ENCODE measurements at regions not wholly inside any gene's neighbourhood (a gene's known extent, or its start where the extent isn't known, plus 50 kb on each side); places are given as distances from the start of the nearest gene placed in this dataset.
"Not testable (repeated sequence)": the region's sequence is repeated elsewhere in the genome, so short reads cannot be mapped to it uniquely, and the experiment has no call there.

GRCh38 chr4:189121336-189121735, 819.3 kb upstream of the FRG1 start:
- Histone ChIP-seq H3K9ac (ENCODE audit: low read length) (no peak overlapping the region), H3K36me3 (ENCODE audit: insufficient read depth, low read length) (no peaks in the 10 kb centered on the region), H3K4me3 (ENCODE audit: low read depth in 1 of 2, low read length in 2 of 2) (no peak overlapping the region), H3K27ac (ENCODE audit: low read depth, low read length) (no peak overlapping the region), H3K9me3 (ENCODE audit: low read length) (no peaks in the 10 kb centered on the region), H3K4me1 (ENCODE audit: insufficient read depth, low read length) (no peaks in the 10 kb centered on the region), H3K27me3 (ENCODE audit: control insufficient read depth in 1 of 2, insufficient read depth in 2 of 2, low read length in 2 of 2) (no peaks in the 10 kb centered on the region)

DNA sequence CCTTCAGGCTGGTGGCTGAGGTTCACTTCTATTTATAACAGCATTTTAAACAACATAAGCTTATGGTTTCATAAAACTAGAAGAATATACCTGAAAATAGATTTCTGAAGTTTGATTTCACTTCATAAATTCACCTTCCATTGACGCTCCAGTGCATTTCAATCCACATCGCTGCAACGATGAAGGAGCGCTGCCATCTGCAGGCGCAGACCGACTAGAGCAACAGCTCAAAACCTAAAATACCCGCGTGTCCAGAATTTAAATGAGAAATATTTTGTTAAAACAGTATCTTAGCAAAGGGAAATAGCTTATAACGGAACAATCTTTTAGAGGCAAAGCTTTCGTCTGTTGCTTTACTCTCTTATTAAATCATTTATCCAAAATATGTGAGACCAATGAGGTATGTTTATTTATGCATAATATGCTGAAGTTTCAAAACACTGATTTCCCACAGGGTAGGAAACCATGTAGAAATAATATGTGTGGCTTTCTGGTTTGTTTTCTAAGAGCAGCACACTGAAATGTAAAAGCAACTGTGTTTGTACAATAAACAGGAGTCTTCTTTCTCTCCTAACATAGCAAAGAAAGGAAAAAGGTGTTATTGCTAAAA, 816.4 kb upstream of the FRG1 start:
- Histone ChIP-seq H3K4me1 (ENCODE audit: insufficient read depth, low read length) (no peaks in the 10 kb centered on the region), H3K27me3 (ENCODE audit: control insufficient read depth in 1 of 2, insufficient read depth in 2 of 2, low read length in 2 of 2) (no peaks in the 10 kb centered on the region), H3K36me3 (ENCODE audit: insufficient read depth, low read length) (no peaks in the 10 kb centered on the region), H3K27ac (ENCODE audit: low read depth, low read length) (no peak overlapping the region), H3K9me3 (ENCODE audit: low read length) (no peaks in the 10 kb centered on the region), H3K4me3 (ENCODE audit: low read depth in 1 of 2, low read length in 2 of 2) (no peak overlapping the region), H3K9ac (ENCODE audit: low read length) (no peak overlapping the region)

DNA sequence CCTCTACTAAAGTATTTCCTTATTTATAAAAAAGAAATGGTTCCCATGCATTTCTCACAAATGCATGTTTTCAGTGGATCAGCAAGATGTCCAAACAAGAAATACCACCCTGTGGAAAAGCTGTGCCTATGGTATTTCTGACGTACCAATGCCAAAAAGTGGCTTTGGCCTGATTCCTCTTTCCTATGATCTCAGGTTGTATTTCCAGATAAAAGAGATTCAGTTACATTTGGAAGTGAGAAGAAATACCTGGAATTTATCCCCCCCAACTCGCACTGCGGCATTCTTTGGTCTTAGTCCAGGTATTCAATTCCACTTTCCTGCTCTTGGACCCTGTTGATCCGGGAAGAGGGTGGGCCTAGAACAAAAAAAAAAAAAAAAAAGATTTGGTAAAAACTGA, 815.9 kb upstream of the FRG1 start:
- H3K9ac ChIP-seq (ENCODE audit: low read length) = no peak overlapping the region
- H3K27me3 ChIP-seq (ENCODE audit: control insufficient read depth in 1 of 2, insufficient read depth in 2 of 2, low read length in 2 of 2) = no peaks in the 10 kb centered on the region
- H3K27ac ChIP-seq (ENCODE audit: low read depth, low read length) = no peak overlapping the region
- no peak overlapping the region for H3K4me3 ChIP-seq (ENCODE audit: low read depth in 1 of 2, low read length in 2 of 2)
- no peaks in the 10 kb centered on the region for H3K36me3 ChIP-seq (ENCODE audit: insufficient read depth, low read length)
- H3K9me3 ChIP-seq (ENCODE audit: low read length) = no peaks in the 10 kb centered on the region
- H3K4me1 ChIP-seq (ENCODE audit: insufficient read depth, low read length) = no peaks in the 10 kb centered on the region

GRCh38 chr4:189126040-189126439, 814.6 kb upstream of the FRG1 start:
- H3K36me3 ChIP-seq (ENCODE audit: insufficient read depth, low read length) = no peaks in the 10 kb centered on the region
- no peaks in the 10 kb centered on the region for H3K27me3 ChIP-seq (ENCODE audit: control insufficient read depth in 1 of 2, insufficient read depth in 2 of 2, low read length in 2 of 2)
- no peaks in the 10 kb centered on the region for H3K9me3 ChIP-seq (ENCODE audit: low read length)
- H3K9ac ChIP-seq (ENCODE audit: low read length) = no peak overlapping the region
- no peaks in the 10 kb centered on the region for H3K4me1 ChIP-seq (ENCODE audit: insufficient read depth, low read length)
- no peak overlapping the region for H3K4me3 ChIP-seq (ENCODE audit: low read depth in 1 of 2, low read length in 2 of 2)
- no peak overlapping the region for H3K27ac ChIP-seq (ENCODE audit: low read depth, low read length)

- no peaks in the 10 kb centered on the region for H3K27me3 ChIP-seq (ENCODE audit: control insufficient read depth in 1 of 2, insufficient read depth in 2 of 2, low read length in 2 of 2)
- no peaks in the 10 kb centered on the region for H3K4me1 ChIP-seq (ENCODE audit: insufficient read depth, low read length)
- no peak overlapping the region for H3K9ac ChIP-seq (ENCODE audit: low read length)
- H3K27ac ChIP-seq (ENCODE audit: low read depth, low read length) = no peak overlapping the region
- H3K36me3 ChIP-seq (ENCODE audit: insufficient read depth, low read length) = no peaks in the 10 kb centered on the region
- H3K9me3 ChIP-seq (ENCODE audit: low read length) = no peaks in the 10 kb centered on the region
- H3K4me3 ChIP-seq (ENCODE audit: low read depth in 1 of 2, low read length in 2 of 2) = no peak overlapping the region
Observed at GRCh38 chr4:189128341-189128740, 812.3 kb upstream of the FRG1 start.

GRCh38 chr4:189129044-189129694, 811.5 kb upstream of the FRG1 start:
- H3K9me3 ChIP-seq (ENCODE audit: low read length) = no peaks in the 10 kb centered on the region
- H3K36me3 ChIP-seq (ENCODE audit: insufficient read depth, low read length) = no peaks in the 10 kb centered on the region
- H3K4me1 ChIP-seq (ENCODE audit: insufficient read depth, low read length) = no peaks in the 10 kb centered on the region
- H3K27ac ChIP-seq (ENCODE audit: low read depth, low read length) = no peak overlapping the region
- H3K9ac ChIP-seq (ENCODE audit: low read length) = no peak overlapping the region
- no peaks in the 10 kb centered on the region for H3K27me3 ChIP-seq (ENCODE audit: control insufficient read depth in 1 of 2, insufficient read depth in 2 of 2, low read length in 2 of 2)
- H3K4me3 ChIP-seq (ENCODE audit: low read depth in 1 of 2, low read length in 2 of 2) = no peak overlapping the region

GRCh38 chr4:189131118-189131517, 809.6 kb upstream of the FRG1 start:
- no peaks in the 10 kb centered on the region for H3K36me3 ChIP-seq (ENCODE audit: insufficient read depth, low read length)
- H3K27ac ChIP-seq (ENCODE audit: low read depth, low read length) = no peak overlapping the region
- H3K4me3 ChIP-seq (ENCODE audit: low read depth in 1 of 2, low read length in 2 of 2) = no peak overlapping the region
- H3K4me1 ChIP-seq (ENCODE audit: insufficient read depth, low read length) = no peaks in the 10 kb centered on the region
- no peak overlapping the region for H3K9ac ChIP-seq (ENCODE audit: low read length)
- no peaks in the 10 kb centered on the region for H3K27me3 ChIP-seq (ENCODE audit: control insufficient read depth in 1 of 2, insufficient read depth in 2 of 2, low read length in 2 of 2)
- no peaks in the 10 kb centered on the region for H3K9me3 ChIP-seq (ENCODE audit: low read length)

DNA sequence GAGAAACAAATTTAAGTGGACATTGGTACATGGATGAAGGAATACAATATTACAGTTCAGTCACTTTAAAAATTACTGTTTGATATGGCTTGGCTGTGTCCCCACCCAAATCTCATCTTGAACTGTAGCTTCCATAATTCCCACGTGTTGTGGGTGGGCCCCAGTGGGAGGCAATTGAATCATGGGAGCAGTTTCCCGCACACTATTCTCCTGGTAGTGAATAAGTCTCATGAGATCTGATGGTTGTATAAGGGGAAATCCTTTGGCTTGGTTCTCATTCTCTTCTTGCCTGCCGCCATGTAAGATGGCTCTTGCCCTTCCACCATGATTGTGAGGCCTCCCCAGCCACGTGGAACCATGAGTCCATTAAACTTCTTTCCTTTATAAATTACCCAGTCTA, 804.2 kb upstream of the FRG1 start:
- Histone ChIP-seq H3K9me3 (ENCODE audit: low read length) (no peaks in the 10 kb centered on the region), H3K9ac (ENCODE audit: low read length) (no peak overlapping the region), H3K4me3 (ENCODE audit: low read depth in 1 of 2, low read length in 2 of 2) (no peak overlapping the region), H3K4me1 (ENCODE audit: insufficient read depth, low read length) (no peaks in the 10 kb centered on the region), H3K27ac (ENCODE audit: low read depth, low read length) (no peak overlapping the region), H3K36me3 (ENCODE audit: insufficient read depth, low read length) (no peaks in the 10 kb centered on the region), H3K27me3 (ENCODE audit: control insufficient read depth in 1 of 2, insufficient read depth in 2 of 2, low read length in 2 of 2) (no peaks in the 10 kb centered on the region)

- Histone ChIP-seq H3K27ac (ENCODE audit: low read depth, low read length) (no peak overlapping the region), H3K4me1 (ENCODE audit: insufficient read depth, low read length) (no peaks in the 10 kb centered on the region), H3K4me3 (ENCODE audit: low read depth in 1 of 2, low read length in 2 of 2) (no peak overlapping the region), H3K36me3 (ENCODE audit: insufficient read depth, low read length) (no peaks in the 10 kb centered on the region), H3K9ac (ENCODE audit: low read length) (no peak overlapping the region), H3K9me3 (ENCODE audit: low read length) (no peaks in the 10 kb centered on the region), H3K27me3 (ENCODE audit: control insufficient read depth in 1 of 2, insufficient read depth in 2 of 2, low read length in 2 of 2) (no peaks in the 10 kb centered on the region)
Observed at GRCh38 chr4:189143263-189143952, 797.3 kb upstream of the FRG1 start.

- no peak overlapping the region for H3K9ac ChIP-seq (ENCODE audit: low read length)
- H3K27me3 ChIP-seq (ENCODE audit: control insufficient read depth in 1 of 2, insufficient read depth in 2 of 2, low read length in 2 of 2) = no peaks in the 10 kb centered on the region
- H3K4me3 ChIP-seq (ENCODE audit: low read depth in 1 of 2, low read length in 2 of 2) = no peak overlapping the region
- no peaks in the 10 kb centered on the region for H3K9me3 ChIP-seq (ENCODE audit: low read length)
- no peaks in the 10 kb centered on the region for H3K4me1 ChIP-seq (ENCODE audit: insufficient read depth, low read length)
- H3K27ac ChIP-seq (ENCODE audit: low read depth, low read length) = no peak overlapping the region
- no peaks in the 10 kb centered on the region for H3K36me3 ChIP-seq (ENCODE audit: insufficient read depth, low read length)
Observed at GRCh38 chr4:189147005-189147929, 793.4 kb upstream of the FRG1 start.

DNA sequence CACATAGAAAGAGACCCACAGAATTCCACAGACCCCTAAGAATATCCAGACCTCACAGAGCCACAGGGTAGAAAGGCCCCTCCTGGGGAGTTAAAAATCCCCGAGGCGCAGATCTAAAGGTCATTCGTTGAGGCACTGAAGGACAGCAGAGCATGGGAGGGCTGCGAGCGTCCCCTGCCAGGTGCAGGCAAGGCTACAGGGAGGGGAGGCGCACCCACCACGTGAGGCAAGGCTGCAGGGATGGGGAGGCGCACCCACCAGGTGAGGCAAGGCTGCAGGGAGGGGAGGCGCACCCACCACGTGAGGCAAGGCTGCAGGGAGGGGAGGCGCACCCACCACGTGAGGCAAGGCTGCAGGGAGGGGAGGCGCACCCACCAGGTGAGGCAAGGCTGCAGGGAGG, 785.6 kb upstream of the FRG1 start:
- H3K9me3 ChIP-seq (ENCODE audit: low read length); H3K36me3 ChIP-seq (ENCODE audit: insufficient read depth, low read length); H3K4me1 ChIP-seq (ENCODE audit: insufficient read depth, low read length); H3K27ac ChIP-seq (ENCODE audit: low read depth, low read length); H3K27me3 ChIP-seq (ENCODE audit: control insufficient read depth in 1 of 2, insufficient read depth in 2 of 2, low read length in 2 of 2); H3K4me3 ChIP-seq (ENCODE audit: low read depth in 1 of 2, low read length in 2 of 2); H3K9ac ChIP-seq (ENCODE audit: low read length): not testable (repeated sequence)

Measured in muscle layer of colon (tissue), 2 donors.